GM23338 (cell line): ENCODE measurements at regions not wholly inside any gene's neighbourhood (a gene's known extent, or its start where the extent isn't known, plus 50 kb on each side); places are given as distances from the start of the nearest gene placed in this dataset.

Experiments
- ATAC-seq: fragments of 200-7000 bp; cut with Tn5 transposase; 3 replicates; pipeline ENCODE4 v1.9.1; 2020
- DNase-seq: peaks from one replicate; pipeline ENCODE4 v3.0.0-alpha.2; 2015; ENCODE audit warnings: low spot score
- H2AFZ ChIP-seq: fragments of 200-600 bp; sonication (generic); 2 replicates; pipeline ENCODE4 v1.8.0; 2016; ENCODE audit warnings: antibody characterized with exemption, mild to moderate bottlenecking, moderate library complexity
- H3F3A ChIP-seq: fragments of 200-600 bp; sonication (generic); replicated peaks from 2 replicates; pipeline ENCODE4 v1.8.0; 2017; ENCODE audit warnings: antibody characterized with exemption, mixed run types, low read depth
- H3K27ac ChIP-seq: fragments of 200-600 bp; sonication (generic); 2 replicates; pipeline ENCODE4 v1.6.1; 2016; ENCODE audit warnings: low read depth
- H3K27me3 ChIP-seq: fragments of 200-600 bp; sonication (generic); 2 replicates; pipeline ENCODE4 v1.8.0; 2016; ENCODE audit warnings: mild to moderate bottlenecking, mixed run types, moderate library complexity; ENCODE audit not compliant: insufficient read depth
- H3K36me3 ChIP-seq: fragments of 200-600 bp; sonication (generic); 2 replicates; pipeline ENCODE4 v1.8.0; 2016; ENCODE audit warnings: mild to moderate bottlenecking; ENCODE audit not compliant: insufficient read depth
- H3K4me1 ChIP-seq: fragments of 200-600 bp; sonication (generic); 2 replicates; pipeline ENCODE4 v1.8.0; 2016; ENCODE audit warnings: mild to moderate bottlenecking, moderate library complexity; ENCODE audit not compliant: insufficient read depth
- H3K4me2 ChIP-seq: fragments of 200-600 bp; sonication (generic); 2 replicates; pipeline ENCODE4 v1.7.1; 2017; ENCODE audit warnings: mixed run types
- H3K4me3 ChIP-seq: fragments of 200-600 bp; sonication (generic); 2 replicates; pipeline ENCODE4 v1.6.1; 2016; ENCODE audit warnings: mixed run types
- H3K79me2 ChIP-seq: fragments of 200-600 bp; sonication (generic); replicated peaks from 2 replicates; pipeline ENCODE4 v1.8.0; 2017; ENCODE audit warnings: mild to moderate bottlenecking; ENCODE audit not compliant: insufficient read depth
- H3K9me2 ChIP-seq: fragments of 200-600 bp; sonication (generic); 2 replicates; pipeline ENCODE4 v1.8.0; 2017; ENCODE audit not compliant: insufficient read depth
- H4K20me1 ChIP-seq: fragments of 200-600 bp; sonication (generic); replicated peaks from 2 replicates; pipeline ENCODE4 v1.8.0; 2017; ENCODE audit warnings: mild to moderate bottlenecking; ENCODE audit not compliant: insufficient read depth
- H3K27ac Mint-ChIP-seq: 2 replicates; pipeline ENCODE4 v1.8.0; 2020; ENCODE audit warnings: inconsistent platforms, mild to moderate bottlenecking, moderate library complexity, mixed read lengths
- H3K27me3 Mint-ChIP-seq: 3 replicates; pipeline ENCODE4 v1.8.0; 2022; ENCODE audit warnings: low read depth, mild to moderate bottlenecking, moderate library complexity, mixed read lengths, inconsistent platforms; ENCODE audit not compliant: insufficient read depth, poor library complexity
- H3K36me3 Mint-ChIP-seq: 3 replicates; pipeline ENCODE4 v1.8.0; 2021; ENCODE audit warnings: low read depth, mild to moderate bottlenecking, inconsistent platforms, moderate library complexity, mixed read lengths
- H3K4me1 Mint-ChIP-seq: 3 replicates; pipeline ENCODE4 v1.8.0; 2020; ENCODE audit warnings: mild to moderate bottlenecking, inconsistent platforms, mixed read lengths
- H3K4me3 Mint-ChIP-seq: 3 replicates; pipeline ENCODE4 v1.8.0; 2021; ENCODE audit warnings: moderate library complexity, mild to moderate bottlenecking, inconsistent platforms, mixed read lengths
- H3K9me3 Mint-ChIP-seq: 3 replicates; pipeline ENCODE4 v1.8.0; 2020; ENCODE audit warnings: moderate library complexity, mild to moderate bottlenecking, inconsistent platforms, mixed read lengths
- CREB1 ChIP-seq: fragments of 250-450 bp; sonication (Bioruptor Pico); IDR thresholded peaks from 2 replicates; pipeline ENCODE4 v1.5.0; 2020; ENCODE audit warnings: low read depth, mild to moderate bottlenecking, moderate library complexity
- CTCF ChIP-seq, 2 experiments: fragments of 200-600 bp in 1 of 2; sonication (generic) in 1 of 2; conservative IDR thresholded peaks; 2 replicates each; pipeline versions ENCODE4 v1.5.1 to v1.6.1; 2016 to 2017; ENCODE audit warnings: antibody characterized with exemption in 2 of 2, low read depth in 2 of 2, mild to moderate bottlenecking in 2 of 2, moderate library complexity in 1 of 2
- ETS1 ChIP-seq: IDR thresholded peaks from 2 replicates; pipeline ENCODE4 v1.6.1; 2016; ENCODE audit warnings: antibody characterized with exemption
- EZH2 ChIP-seq: fragments of 200-600 bp; sonication (generic); IDR thresholded peaks from one replicate; pipeline ENCODE4 v1.8.0; 2017; ENCODE audit warnings: antibody characterized with exemption, mild to moderate bottlenecking, low read depth; ENCODE audit not compliant: unreplicated experiment
- EZH2phosphoT487 ChIP-seq: fragments of 200-600 bp; sonication (generic); IDR thresholded peaks from one replicate; pipeline ENCODE4 v1.8.1; 2018; ENCODE audit warnings: antibody characterized with exemption; ENCODE audit not compliant: unreplicated experiment
- JUNB ChIP-seq: IDR thresholded peaks from one replicate; pipeline ENCODE4 v1.6.1; 2016; ENCODE audit warnings: antibody characterized with exemption; ENCODE audit not compliant: unreplicated experiment
- NANOG ChIP-seq: IDR thresholded peaks from 2 replicates; pipeline ENCODE4 v1.6.1; 2016; ENCODE audit warnings: antibody characterized with exemption, borderline replicate concordance
- POLR2AphosphoS5 ChIP-seq: IDR thresholded peaks from 2 replicates; pipeline ENCODE4 v1.6.1; 2016; ENCODE audit warnings: antibody characterized with exemption, low read depth
- STAT1 ChIP-seq: IDR thresholded peaks from one replicate; pipeline ENCODE4 v1.6.1; 2016; ENCODE audit warnings: antibody characterized with exemption; ENCODE audit not compliant: unreplicated experiment
- ZNF114 ChIP-seq: fragments of 250-450 bp; sonication (Bioruptor Pico); IDR thresholded peaks from 2 replicates; pipeline ENCODE4 v1.5.0; 2020; ENCODE audit warnings: mild to moderate bottlenecking, moderate library complexity
- ZNF331 ChIP-seq: fragments of 250-450 bp; sonication (Bioruptor Pico); IDR thresholded peaks from 2 replicates; pipeline ENCODE4 v1.5.0; 2020; ENCODE audit warnings: low read depth, mild to moderate bottlenecking, moderate library complexity
- ZNF462 ChIP-seq: fragments of 250-450 bp; sonication (Bioruptor Pico); IDR thresholded peaks from 2 replicates; pipeline ENCODE4 v1.5.0; 2020; ENCODE audit warnings: mild to moderate bottlenecking, moderate library complexity

- TF ChIP-seq ETS1 (no peak), STAT1 (no peak), JUNB (no peak), ZNF114 (CRISPR knock-in tag) (no peak), EZH2phosphoT487 (no peak), EZH2 (no peak)
These were observed 975.6 kb downstream of the GBE1 start (continued) for GRCh38 chr3:80785875-80786274.

- H3F3A ChIP-seq: no peaks in the 10 kb centered on the region
- Mint-ChIP-seq H3K9me3 (no peaks in the 10 kb centered on the region), H3K4me3 (no peak overlapping the region), H3K27me3 (no peaks in the 10 kb centered on the region), H3K4me1 (no peaks in the 10 kb centered on the region), H3K36me3 (no peaks in the 10 kb centered on the region), H3K27ac (no peak overlapping the region)
- DNase-seq: peak; percentile 32
- H3K36me3 ChIP-seq: no peaks in the 10 kb centered on the region
- no peaks in the 10 kb centered on the region for H3K4me1 ChIP-seq
- no peak for TF ChIP-seq NANOG
- no peak for TF ChIP-seq EZH2phosphoT487
- TF ChIP-seq ZNF331 (CRISPR knock-in tag): no peak
- no peak for TF ChIP-seq POLR2AphosphoS5
- TF ChIP-seq CTCF (conservative IDR thresholded peaks at IDR 0.05; ENCODE audit: low read depth in 2 of 2): peak; percentile 65 to 71
- no peak for TF ChIP-seq CREB1
- TF ChIP-seq ZNF114 (CRISPR knock-in tag): no peak
- no peaks in the 10 kb centered on the region for H3K27me3 ChIP-seq
- ATAC-seq: no peak
- no peak overlapping the region for H2AFZ ChIP-seq
- no peak overlapping the region for H3K4me3 ChIP-seq
- no peaks in the 10 kb centered on the region for H4K20me1 ChIP-seq
- H3K27ac ChIP-seq: no peak overlapping the region
- no peaks in the 10 kb centered on the region for H3K9me2 ChIP-seq
- no peak overlapping the region for H3K4me2 ChIP-seq
- no peaks in the 10 kb centered on the region for H3K79me2 ChIP-seq
These were observed 976.0 kb downstream of the GBE1 start for GRCh38 chr3:80785475-80785874.

- peak; percentile 24 for ATAC-seq
- TF ChIP-seq ZNF462 (CRISPR knock-in tag): no peak
- no peak for TF ChIP-seq POLR2AphosphoS5
These were observed 990.4 kb downstream of the GBE1 start for GRCh38 chr3:80771085-80771484.

More at GRCh38 chr3:80771085-80771484, 990.4 kb downstream of the GBE1 start:
- Histone ChIP-seq H3K4me3 (peak overlapping the region; percentile 46; the same call in 1 of the 2 replicates), H3K27ac (no peak overlapping the region), H3K27me3 (no peaks in the 10 kb centered on the region), H3K4me1 (no peaks in the 10 kb centered on the region), H4K20me1 (no peaks in the 10 kb centered on the region), H3K4me2 (peak overlapping the region; percentile 69; the same call in 1 of the 2 replicates), H3F3A (no peaks in the 10 kb centered on the region), H2AFZ (peak overlapping the region; percentile 91), H3K79me2 (no peaks in the 10 kb centered on the region), H3K9me2 (no peaks in the 10 kb centered on the region), H3K36me3 (no peaks in the 10 kb centered on the region)
- Mint-ChIP-seq H3K27ac (0 out of 2 replicates have a peak overlapping the region, but pooled peaks have one; percentile 36), H3K27me3 (peaks cover 6% of the 10 kb centered on the region), H3K4me1 (peaks cover 3% of the 10 kb centered on the region; the same call in 1 of the 3 replicates), H3K9me3 (no peaks in the 10 kb centered on the region), H3K36me3 (no peaks in the 10 kb centered on the region), H3K4me3 (peak overlapping the region; percentile 61; the same call in 2 of the 3 replicates)
- DNase-seq: no peak
